Lower leg skin (tissue), 3 donors: ENCODE measurements at regions not wholly inside any gene's neighbourhood (a gene's known extent, or its start where the extent isn't known, plus 50 kb on each side); places are given as distances from the start of the nearest gene placed in this dataset.

ENCODE experiments used
- CTCF ChIP-seq, 3 donors: fragments of 450-650 bp; IDR thresholded peaks; one replicate each; pipeline ENCODE4 v1.5.1; 2016; ENCODE audit warnings: antibody characterized with exemption in 3 of 3, mild to moderate bottlenecking in 3 of 3, moderate library complexity in 2 of 3
- POLR2A ChIP-seq, 2 donors: fragments of 450-650 bp; IDR thresholded peaks; one replicate each; pipeline ENCODE4 v1.6.1; 2016 to 2017; ENCODE audit warnings: antibody characterized with exemption in 2 of 2, mild to moderate bottlenecking in 1 of 2, moderate library complexity in 1 of 2

- TF ChIP-seq CTCF (IDR thresholded peaks at IDR 0.05) (no peak), POLR2A (IDR thresholded peaks at IDR 0.05) (no peak)
Observed at GRCh38 chr14:80316441-80316840, 105.1 kb upstream of the DIO2 start.
